Heart left ventricle (tissue), 13 donors: ENCODE measurements at regions not wholly inside any gene's neighbourhood (a gene's known extent, or its start where the extent isn't known, plus 50 kb on each side); places are given as distances from the start of the nearest gene placed in this dataset.

ENCODE experiments used
- CTCF ChIP-seq, 12 donors: fragments of 200-600 bp; sonication (generic) in 4 of 12; IDR thresholded peaks; one replicate each; pipeline versions ENCODE4 v1.5.0 to v1.8.0; 2018 to 2022; ENCODE audit warnings: antibody characterized with exemption in 12 of 12, mild to moderate bottlenecking in 5 of 12
- POLR2A ChIP-seq, 2 donors: fragments of 450-650 bp; IDR thresholded peaks; one replicate each; pipeline ENCODE4 v1.6.1; 2017; ENCODE audit warnings: antibody characterized with exemption in 2 of 2, mild to moderate bottlenecking in 2 of 2, moderate library complexity in 2 of 2
- donor health status: ischemic (EF 13 %, LVEDD 7.1; RV severe dilation, severe dysfunction).
- donor health status: DM: no; HTN: yes; CAD: no.
- donor health status: DM: no; HTN: no; CAD: no.
- donor health status: ischemic (EF 25% LVEDD 6.9; RV normal size, moderate dysfunction).
- donor health status: ischemic (EF 25% LVEDD 5.7; RV mildly dilated, moderate dysfunction).
- donor health status: ischemic (EF 35%, LVEDD 5.7; RV mildly dilated, moderate dysfunction).
- donor health status: nonischemic (EF 11% LVEDD 7.7; RV severe dilation, severe dysfunction).
- donor health status: DM: yes; HTN: yes; CAD: no.
- donor health status: PGD.
- donor health status: ischemic (EF 29% LVEDD 5.4; RV normal size, mild dysfunction).
- donor health status: nonischemic (EF 23%, LVEDD 6.1; RV moderate dilation, normal function).

GRCh38 chrY:12423416-12424252 lies 277.4 kb upstream of the USP9Y start:
- TF ChIP-seq POLR2A (IDR thresholded peaks at IDR 0.05) (no peak), CTCF (IDR thresholded peaks at IDR 0.05) (no peak)
